Fibroblast of pulmonary artery (primary cell): ENCODE measurements at regions not wholly inside any gene's neighbourhood (a gene's known extent, or its start where the extent isn't known, plus 50 kb on each side); places are given as distances from the start of the nearest gene placed in this dataset.

ENCODE experiments used
- DNase-seq: peaks from one replicate; pipeline ENCODE4 v3.0.0-alpha.2; 2010; ENCODE audit warnings: low read depth
- H3K4me3 ChIP-seq: replicated peaks from 2 replicates; pipeline ENCODE4 v1.5.1; 2011; ENCODE audit warnings: low read depth, mild to moderate bottlenecking, control low read depth, low read length, moderate library complexity
- CTCF ChIP-seq: IDR thresholded peaks from 2 replicates; pipeline ENCODE4 v1.5.1; 2011; ENCODE audit warnings: mild to moderate bottlenecking, control low read depth, low read length, inconsistent platforms; ENCODE audit errors: missing control alignments

GRCh38 chr17:51512220-51512907 lies 252.0 kb downstream of the UTP18 start:
- H3K4me3 ChIP-seq = no peak overlapping the region
- DNase-seq = no peak
- no peak for TF ChIP-seq CTCF

- H3K4me3 ChIP-seq = no peak overlapping the region
- no peak for DNase-seq
- no peak for TF ChIP-seq CTCF
Measured at GRCh38 chr17:51516924-51517323, 256.6 kb downstream of the UTP18 start.

GRCh38 chr17:51524524-51524923 lies 264.2 kb downstream of the UTP18 start:
- DNase-seq = no peak
- no peak overlapping the region for H3K4me3 ChIP-seq
- no peak for TF ChIP-seq CTCF

- H3K4me3 ChIP-seq = no peak overlapping the region
- no peak for DNase-seq
- TF ChIP-seq CTCF = no peak
Measured at GRCh38 chr17:51526507-51526906, 266.2 kb downstream of the UTP18 start.

- no peak overlapping the region for H3K4me3 ChIP-seq
- TF ChIP-seq CTCF = no peak
- DNase-seq = no peak
Measured at GRCh38 chr17:51527225-51527982, 267.1 kb downstream of the UTP18 start.

GRCh38 chr17:51528111-51528510 lies 267.8 kb downstream of the UTP18 start:
- no peak for TF ChIP-seq CTCF
- DNase-seq = no peak

More at GRCh38 chr17:51528111-51528510, 267.8 kb downstream of the UTP18 start:
- no peak overlapping the region for H3K4me3 ChIP-seq
